Urothelium cell line (cell line): ENCODE measurements at regions not wholly inside any gene's neighbourhood (a gene's known extent, or its start where the extent isn't known, plus 50 kb on each side); places are given as distances from the start of the nearest gene placed in this dataset.

ENCODE experiments used
- DNase-seq: peaks from one replicate; pipeline ENCODE4 v3.0.0; 2011; ENCODE audit warnings: low spot score, mixed read lengths
- FAIRE-seq: peaks from 2 replicates; lab custom pipeline; 2011; peaks lifted over from hg19 to GRCh38; lab: Jason Lieb, UNC

DNA sequence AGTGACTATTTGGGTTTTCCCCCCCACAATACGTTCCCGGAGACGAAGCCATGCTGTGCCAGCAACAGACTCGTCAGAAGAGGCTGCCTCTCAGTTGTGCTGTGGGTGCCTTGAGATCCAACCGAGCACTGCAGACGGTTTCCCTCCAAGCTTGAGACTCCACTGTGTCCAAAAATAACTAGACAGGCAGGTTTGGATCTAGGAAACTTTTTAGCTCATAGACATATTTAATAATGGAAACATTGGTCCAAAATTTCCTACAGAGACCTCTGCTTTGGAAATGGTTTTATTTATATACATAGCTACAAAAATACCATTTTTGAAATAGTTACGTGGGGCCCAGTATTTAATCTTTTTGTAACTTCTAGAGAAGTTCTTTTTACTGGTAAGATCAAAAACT is 63.1 kb upstream of the SPATS2L start:
- FAIRE-seq (no peak), DNase-seq (no peak)

DNA sequence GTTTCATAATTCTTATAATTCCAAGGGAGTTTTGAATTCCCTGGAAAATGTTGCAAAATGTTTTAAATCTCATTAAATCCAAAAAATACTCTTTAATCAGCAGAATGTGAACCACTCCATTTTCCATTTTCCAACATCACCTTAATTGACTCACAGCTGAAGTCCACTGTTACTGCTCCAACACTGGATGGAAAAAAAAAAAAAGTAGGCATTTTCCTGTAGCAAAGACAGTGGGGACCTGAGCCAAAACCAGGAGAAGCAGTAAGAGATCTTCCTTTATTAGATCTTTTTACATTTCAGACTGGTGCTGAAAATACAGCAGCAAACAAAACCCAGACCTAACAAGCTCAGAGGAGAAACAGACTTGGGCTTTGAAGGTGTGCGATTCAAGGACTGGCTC is 62.4 kb upstream of the SPATS2L start:
- DNase-seq: no peak
- no peak for FAIRE-seq

DNA sequence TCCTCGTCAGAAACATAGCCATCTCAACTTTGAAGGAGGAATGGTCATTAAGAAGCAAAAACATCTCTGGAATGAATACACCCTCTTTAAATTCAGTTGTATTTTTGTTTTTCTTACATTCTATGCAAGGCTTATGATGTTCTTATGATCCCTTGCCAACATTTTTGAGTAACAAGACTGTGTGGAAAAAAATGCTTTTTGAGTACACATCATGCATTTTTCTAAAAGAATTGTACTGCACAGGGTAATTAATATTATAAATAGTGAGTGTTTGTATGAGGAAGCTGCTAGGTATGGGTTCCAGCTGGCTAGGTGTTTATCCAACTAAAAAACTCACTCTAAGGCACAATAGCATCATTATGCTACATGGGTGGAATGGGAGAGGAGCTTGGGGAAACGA is 59.0 kb upstream of the SPATS2L start:
- FAIRE-seq: no peak
- no peak for DNase-seq

DNA sequence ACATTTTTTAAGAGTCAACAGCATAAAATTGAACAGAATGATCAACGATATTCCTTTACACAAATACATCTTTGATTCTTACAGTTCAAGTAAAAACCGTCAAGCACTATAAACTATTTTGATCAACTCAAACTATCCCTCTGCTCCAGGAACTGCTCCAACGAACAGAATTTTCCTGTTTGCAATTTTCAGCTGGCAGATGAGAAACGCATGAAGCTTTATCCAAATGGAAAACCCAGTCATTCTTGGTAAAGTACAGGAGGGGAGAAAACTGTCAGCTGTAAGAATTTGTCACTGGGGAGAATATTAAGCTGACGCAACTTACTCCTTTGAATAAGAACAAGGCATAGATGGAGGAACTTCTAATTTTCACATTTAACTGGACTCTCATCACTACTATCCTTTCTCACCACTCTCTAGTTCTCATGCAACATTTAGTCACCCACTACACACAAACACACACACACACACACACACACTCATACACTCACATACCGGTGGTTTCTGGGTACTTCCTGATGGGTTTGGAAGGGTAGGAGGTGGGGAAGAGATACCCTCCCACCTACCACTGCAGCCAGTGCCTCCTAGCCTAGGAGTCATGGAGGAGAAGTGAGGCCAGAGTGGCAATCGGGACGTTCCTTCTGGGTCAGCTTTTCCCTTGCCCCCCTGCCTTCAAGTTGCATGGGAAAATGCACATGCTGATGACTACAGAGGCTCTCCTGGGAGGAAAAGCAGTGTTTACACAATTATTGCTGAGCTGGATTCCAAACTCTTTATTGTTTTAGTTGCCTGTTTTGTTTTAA is 54.0 kb upstream of the SPATS2L start:
- DNase-seq: no peak
- FAIRE-seq: no peak

DNA sequence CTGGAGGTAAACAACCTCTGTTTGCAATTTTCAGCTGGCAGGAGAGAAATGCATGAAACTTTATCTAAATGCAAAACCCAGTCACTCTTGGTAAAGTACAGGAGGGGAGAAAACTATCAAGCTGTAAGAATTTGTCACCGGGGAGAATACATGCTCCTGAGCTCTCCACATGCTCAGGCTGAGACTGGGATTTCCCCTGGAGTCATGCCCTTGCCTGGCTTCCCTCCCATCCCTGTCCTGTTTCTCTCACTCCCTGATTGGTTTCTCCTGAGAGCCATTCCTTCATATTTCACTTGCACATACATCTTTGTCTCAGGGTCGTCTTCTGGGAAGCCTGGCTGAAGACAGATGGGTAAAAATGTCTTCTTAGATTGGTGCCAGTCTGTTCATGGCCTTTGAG is 52.9 kb upstream of the SPATS2L start:
- no peak for DNase-seq
- FAIRE-seq: no peak

DNA sequence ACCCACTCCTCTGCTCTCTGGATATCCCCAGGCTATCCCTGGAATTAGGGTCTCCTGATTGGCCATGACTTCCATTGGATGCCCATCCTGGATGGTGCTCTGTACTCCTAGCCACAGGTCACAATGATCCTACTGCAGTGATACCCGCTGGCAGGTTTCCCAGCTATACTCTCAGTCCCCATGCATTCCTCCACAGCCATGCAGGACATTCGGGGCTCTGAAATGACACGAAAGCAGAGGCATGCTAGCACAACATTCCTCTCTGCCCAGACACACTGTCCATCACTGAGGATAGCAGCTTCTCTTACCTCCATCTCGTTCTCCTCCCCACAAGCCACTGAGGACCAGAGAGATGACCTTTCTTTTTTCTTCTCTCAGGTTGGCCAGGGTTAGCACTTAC is 51.7 kb upstream of the SPATS2L start:
- FAIRE-seq (no peak), DNase-seq (no peak)

DNA sequence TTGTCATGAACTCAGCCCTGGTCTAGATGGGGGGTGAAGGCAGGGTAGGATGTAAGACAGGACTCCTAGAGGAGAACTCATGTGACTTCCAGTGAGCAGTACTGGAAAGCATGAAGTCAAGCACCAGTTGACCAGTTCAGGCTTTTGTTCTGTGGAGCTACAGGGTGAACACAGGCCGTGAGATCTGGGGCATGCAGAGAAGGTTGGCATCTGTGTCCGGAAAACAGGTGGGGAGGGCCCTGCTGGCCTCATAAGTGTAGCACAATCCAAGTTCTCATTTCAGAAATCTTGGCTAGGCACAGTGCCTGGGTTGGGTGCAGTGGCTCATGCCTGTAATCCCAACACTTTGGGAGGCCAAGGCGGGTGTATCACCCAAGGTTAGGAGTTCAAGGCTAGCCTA is 50.9 kb upstream of the SPATS2L start:
- DNase-seq (no peak), FAIRE-seq (no peak)
